ENCODE measurements at regions not wholly inside any gene's neighbourhood (a gene's known extent, or its start where the extent isn't known, plus 50 kb on each side); places are given as distances from the start of the nearest gene placed in this dataset.

DNA sequence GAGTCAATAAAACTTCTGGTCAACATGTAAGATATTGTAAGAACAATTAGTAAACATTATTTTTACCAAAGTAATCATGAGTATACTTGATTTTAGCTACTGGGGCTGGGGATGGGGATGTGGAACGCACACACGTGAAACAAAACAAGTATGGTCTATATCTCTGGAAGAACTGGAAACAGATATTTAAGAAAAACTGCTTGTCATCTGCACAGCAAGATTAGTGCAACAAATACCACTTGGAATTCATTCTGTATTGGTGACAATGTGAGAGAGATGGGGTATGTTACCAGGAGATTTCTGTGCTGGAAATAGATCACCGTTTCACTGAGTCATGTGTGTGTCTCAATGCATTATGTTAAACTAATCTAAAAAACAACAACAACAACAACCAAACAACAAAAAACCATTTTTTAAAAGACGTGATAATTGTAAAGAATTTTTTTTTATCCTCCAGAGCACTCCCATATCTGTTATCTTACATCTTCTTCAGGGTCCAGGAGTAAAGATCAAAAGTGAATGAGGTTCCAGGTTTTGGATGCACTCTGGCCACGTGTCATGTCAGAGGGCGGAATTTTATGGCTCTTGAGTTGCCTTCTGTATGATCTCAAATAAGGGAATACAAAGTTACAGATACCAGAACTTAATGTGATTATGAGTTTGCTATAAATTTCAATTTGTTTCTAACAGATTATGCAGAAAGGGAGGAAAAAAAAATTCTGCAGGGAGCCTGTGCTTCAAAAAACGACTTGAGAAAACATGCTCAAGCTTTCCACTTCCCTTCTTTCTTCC lies 153.0 kb downstream of the BBOX1 start:
- DNase-seq (ENCODE audit: low read depth in 2 of 2) = no peak

DNA sequence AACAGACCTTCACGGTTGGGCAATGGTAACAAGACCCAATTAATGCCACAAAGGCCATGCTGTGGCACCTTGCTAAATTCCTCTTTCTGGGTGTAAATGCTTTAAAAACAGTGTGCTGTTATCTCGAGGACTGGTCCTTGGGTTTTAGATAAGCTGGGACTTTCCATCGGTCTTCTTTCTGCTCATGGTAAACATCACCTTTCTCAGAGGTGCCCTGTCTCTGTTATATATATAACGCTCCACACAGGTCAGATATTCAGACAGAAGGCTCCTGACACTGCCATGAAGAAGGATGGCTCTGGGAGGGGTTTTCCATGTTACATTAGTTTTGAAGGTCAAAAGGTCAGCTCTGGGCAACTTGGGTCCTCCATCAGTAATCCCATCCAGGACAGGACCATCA lies 151.6 kb downstream of the BBOX1 start:
- no peak for DNase-seq (ENCODE audit: low read depth in 2 of 2)

DNA sequence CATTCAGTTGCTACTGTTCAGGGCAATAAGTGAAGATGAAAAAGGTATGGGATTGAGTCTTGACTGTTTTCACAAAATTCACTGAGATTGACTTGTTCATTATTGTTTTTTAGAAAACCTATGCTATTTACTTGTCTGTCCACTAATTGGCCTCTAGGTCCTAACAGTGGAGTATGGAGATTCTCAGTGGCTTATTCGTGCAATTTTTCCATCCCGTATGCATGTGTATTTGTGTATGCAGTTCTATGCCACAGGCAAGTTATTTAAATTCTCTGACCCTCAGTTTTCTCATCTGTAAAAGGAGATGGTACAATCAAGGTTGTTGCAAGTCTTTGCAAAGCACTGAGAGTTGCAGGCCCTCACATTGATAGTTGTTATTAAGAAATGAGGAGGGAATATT lies 151.0 kb downstream of the BBOX1 start:
- no peak for DNase-seq (ENCODE audit: low read depth in 2 of 2)

DNA sequence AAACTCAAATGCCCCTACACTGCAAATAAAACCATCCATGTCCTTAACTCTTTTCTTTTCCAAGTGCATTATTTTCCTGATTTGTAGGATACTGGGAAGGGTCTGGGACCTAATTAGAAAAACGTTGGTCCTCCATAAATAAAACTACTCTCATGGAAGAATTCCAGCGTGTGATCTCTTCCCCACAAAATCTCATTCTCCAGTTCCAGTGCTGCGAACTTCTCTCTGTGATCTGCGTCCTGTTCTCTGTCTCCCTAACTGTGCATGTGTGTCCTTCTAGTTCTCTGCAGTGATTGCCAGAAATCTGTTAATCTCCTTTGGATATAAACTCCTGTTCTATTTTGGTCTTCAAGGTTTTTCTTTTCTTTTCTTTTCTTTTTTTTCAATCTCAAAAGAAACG lies 148.1 kb downstream of the BBOX1 start:
- no peak for DNase-seq (ENCODE audit: low read depth in 2 of 2)

DNA sequence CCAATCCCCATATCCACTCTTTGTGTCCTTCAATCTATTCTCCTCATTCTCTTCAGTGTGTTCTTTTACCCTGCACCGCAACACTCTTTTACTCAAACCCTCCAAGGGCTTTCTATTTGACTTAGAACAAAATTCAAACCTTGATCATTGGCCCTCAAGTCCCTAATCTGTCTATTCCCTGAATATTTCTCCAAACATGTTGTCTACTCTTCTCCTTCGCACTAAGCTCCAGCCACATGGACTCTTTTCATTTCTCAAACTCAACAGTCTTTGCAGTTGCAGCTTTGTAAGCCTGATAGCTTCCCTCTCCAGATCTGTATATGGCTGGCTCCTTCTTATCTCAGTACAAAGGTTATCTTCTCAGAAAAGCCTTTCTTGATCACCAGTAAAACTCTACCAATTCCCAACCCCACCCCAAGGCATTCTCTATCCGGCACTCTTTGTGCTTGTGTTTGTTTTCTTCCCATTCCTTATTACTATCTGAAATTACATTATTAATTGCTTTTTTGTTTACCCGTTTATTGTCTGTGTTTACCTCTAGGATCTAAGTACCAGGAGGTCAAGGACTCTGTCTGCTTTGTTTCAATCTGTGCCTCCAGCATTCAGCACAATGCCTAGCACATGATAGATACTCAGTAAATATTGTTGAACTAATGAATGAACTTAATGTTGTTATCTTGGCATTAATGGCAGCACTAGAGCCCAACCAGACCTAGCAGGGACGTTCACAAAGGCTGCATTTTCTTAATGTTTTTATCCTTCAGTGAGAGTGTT lies 147.4 kb downstream of the BBOX1 start:
- no peak for DNase-seq (ENCODE audit: low read depth in 2 of 2)

DNA sequence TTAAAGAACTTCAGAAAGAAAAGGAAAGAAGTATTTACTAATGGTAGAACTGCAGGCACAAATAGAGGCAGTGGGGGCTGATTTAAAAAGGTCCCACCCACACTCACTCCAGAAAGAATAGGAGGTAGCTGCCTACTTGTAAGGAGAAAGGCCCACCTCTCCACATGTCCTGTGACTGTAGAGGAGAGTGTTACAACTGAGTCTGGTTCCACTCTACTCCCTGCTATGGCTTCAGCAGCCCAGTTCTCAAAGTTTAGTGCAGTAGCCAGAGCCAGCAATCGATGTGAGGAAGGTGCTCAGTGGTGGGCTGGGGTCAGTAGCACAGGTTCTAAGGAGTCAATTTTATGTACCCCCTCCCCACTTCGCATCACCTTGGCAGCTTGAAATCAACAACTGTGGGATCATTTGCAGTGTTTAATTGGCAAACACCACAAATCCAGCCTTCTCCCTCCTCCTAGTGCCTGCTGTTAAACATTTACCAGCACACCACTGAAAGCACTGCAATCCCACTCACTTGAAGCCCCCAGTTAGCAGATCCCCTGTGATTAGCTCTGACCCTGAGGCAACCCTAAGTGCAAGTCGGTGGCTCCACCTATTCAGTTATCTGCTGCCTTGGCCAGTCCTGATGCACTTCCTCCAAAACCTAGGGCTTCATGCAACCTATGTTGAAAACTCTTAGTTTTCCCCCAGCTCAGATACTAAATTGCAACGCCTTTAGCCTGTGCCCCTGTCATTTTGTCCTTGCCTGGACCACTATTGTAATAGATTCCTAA lies 146.6 kb downstream of the BBOX1 start:
- no peak for DNase-seq (ENCODE audit: low read depth in 2 of 2)

DNA sequence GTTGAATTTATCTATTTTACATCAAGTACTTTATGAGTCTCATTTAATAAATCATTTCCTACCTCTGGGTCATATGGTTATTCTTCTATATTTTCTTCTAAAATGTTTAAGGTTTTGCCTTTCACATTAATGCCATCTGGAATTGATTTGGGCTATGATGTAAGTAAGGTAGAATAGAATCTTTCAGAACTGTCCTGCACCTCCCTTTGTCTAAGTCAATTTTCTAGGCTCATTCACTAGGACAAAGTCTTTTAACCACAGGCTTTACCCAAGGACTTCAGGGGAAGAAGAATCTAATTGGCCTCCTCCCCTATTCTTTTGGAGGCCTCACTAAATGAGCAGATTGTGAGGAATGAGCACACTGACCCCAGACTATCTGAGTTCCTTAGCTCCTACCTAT lies 146.0 kb downstream of the BBOX1 start:
- DNase-seq (ENCODE audit: low read depth in 2 of 2) = no peak

DNA sequence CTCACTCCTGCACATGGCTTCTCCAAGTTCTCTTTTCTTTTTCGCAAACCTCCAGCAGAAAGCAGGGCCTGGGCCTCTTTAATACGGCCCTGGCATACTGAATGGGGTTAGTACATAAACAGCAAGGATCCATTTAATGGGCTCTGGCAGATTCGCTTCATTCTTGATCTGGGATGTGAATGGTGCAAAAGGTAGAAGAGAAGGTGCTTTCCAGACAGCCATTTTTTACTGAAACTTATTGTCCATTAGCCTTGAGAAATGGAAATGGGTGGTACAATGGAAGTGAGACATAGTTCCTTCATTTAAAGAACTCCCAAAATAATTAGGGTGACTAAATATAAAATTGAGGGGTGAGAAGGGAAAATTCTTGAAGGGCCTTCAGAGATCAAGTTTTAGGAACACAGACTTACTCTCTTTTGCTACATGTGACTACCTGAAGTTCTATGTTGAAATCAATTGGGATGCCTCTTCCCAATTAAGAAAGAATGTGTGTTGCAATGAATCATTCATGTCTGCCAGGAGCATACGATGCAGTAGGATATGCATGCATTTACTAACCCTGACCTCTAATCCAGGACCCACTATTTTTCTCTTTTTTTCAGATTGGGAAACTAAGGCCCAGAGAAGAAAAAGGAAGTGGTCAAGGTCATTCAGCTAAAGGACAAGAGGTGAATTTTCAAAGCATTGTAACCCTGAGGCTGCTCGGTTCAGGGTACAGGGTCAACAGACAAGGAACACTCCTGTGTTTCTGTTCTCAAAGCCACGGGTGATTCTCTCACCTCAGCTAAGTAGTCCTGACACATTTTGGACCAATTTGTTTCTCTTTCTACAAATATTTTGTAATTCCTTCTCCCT lies 144.1 kb downstream of the BBOX1 start:
- DNase-seq (ENCODE audit: low read depth in 2 of 2) = no peak

DNA sequence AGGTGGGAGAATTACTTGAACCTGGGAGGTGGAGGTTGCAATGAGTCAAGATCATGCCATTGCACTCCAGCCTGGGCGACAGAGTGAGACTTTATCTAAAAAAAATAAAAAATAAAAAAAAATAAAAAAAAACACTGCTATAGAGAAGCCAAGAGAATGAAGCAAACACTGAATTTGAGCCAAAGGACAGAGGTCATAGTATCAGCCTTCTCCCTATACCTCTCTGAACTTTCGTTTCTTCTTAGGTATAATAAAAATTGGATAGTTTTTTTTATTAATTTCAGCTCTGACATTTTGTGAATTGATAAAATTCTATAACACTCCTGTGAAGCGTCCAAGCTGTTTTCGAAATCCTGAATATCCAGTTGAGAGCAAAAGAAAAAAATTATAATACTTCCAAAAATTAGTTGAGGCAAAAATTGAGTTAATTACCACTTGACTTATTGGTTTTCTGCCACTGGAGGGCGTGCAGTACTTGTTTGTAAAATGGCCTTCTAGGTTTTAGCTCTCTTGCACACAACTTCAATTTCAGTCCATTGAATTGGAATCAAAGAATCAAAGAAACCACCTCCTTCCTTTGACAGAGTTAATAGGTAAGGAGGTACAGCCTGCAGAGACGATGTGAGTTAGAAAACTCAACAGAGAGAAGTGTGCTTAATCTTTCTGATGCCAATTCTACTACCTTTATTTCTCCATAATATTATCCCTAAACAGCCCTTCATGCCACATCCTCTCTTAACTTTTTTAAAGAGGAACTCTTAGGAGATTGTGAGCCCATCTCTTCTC lies 143.2 kb downstream of the BBOX1 start:
- DNase-seq (ENCODE audit: low read depth in 2 of 2) = peak in 1 of 2 donors; percentile 20

DNA sequence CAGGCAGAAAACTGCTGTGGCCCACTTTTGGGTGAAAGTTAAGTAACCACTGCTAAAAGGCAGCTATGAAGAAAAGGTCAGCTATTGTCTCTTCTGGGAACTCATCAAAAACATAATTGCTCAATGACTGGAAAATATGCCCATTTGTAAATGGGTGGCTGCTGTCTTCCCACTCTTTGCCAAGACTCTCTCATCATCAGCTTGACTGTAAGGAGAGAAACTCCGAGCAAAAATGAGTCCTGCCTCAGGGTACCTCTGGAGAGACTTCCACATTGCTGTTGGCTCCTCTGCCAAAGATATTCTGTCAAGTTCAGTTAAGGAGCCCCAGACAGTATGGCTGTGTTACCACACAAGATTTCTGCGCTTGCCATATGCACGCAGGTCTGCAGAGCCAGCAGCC lies 138.7 kb downstream of the BBOX1 start:
- no peak for DNase-seq (ENCODE audit: low read depth in 2 of 2)

DNA sequence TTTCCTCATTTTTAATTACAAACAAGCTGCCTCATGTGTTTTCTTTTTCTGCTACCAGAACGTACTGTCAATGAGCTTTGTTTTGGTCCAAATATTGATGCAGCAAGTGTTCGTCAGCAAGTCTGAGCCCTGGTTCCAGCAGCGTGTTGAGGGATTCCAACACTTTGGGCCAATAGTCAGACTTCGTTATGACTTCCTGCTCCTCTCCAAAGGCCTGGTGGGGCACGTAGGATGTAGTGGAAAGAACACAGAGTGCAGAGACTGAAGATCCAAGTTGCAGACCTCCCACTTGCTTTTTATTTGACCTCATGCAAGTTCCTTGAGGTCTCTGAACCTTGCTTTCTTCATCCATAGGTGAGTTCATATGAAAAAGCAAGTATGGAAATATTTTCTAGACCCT lies 138.2 kb downstream of the BBOX1 start:
- DNase-seq (ENCODE audit: low read depth in 2 of 2) = no peak

Measured in stimulated activated CD4-positive, alpha-beta T cell treated with anti-CD3 and anti-CD28 coated beads, Interleukin-1b, Interleukin-23, amount 100 ng/mL, for 4 hours (primary cell).